ENCODE measurements at regions not wholly inside any gene's neighbourhood (a gene's known extent, or its start where the extent isn't known, plus 50 kb on each side); places are given as distances from the start of the nearest gene placed in this dataset.

- no peak for TF ChIP-seq CTCF (IDR thresholded peaks at IDR 0.05; ENCODE audit: insufficient read depth, low read length, poor library complexity, severe bottlenecking)
- no peaks in the 10 kb centered on the region for H3K27me3 ChIP-seq (ENCODE audit: control insufficient read depth, insufficient read depth, low read length)
- no peaks in the 10 kb centered on the region for H3K36me3 ChIP-seq (ENCODE audit: control insufficient read depth, insufficient read depth, low read length)
- DNase-seq (ENCODE audit: low read depth), result no peak
- H3K4me3 ChIP-seq (ENCODE audit: low read depth, low read length), result no peak overlapping the region
These were observed 173.1 kb downstream of the JCAD start for GRCh38 chr10:29886299-29886698.

- Histone ChIP-seq H3K36me3 (ENCODE audit: control insufficient read depth, insufficient read depth, low read length) (no peaks in the 10 kb centered on the region), H3K27me3 (ENCODE audit: control insufficient read depth, insufficient read depth, low read length) (no peaks in the 10 kb centered on the region), H3K4me3 (ENCODE audit: low read depth, low read length) (no peak overlapping the region)
- no peak for TF ChIP-seq CTCF (IDR thresholded peaks at IDR 0.05; ENCODE audit: insufficient read depth, low read length, poor library complexity, severe bottlenecking)
- no peak for DNase-seq (ENCODE audit: low read depth)
These were observed 176.2 kb downstream of the JCAD start for GRCh38 chr10:29883231-29883630.

GRCh38 chr10:29882766-29883165, 176.6 kb downstream of the JCAD start:
- DNase-seq (ENCODE audit: low read depth), result no peak
- TF ChIP-seq CTCF (IDR thresholded peaks at IDR 0.05; ENCODE audit: insufficient read depth, low read length, poor library complexity, severe bottlenecking), result no peak
- H3K4me3 ChIP-seq (ENCODE audit: low read depth, low read length), result no peak overlapping the region

GRCh38 chr10:29881811-29882210, 177.6 kb downstream of the JCAD start:
- DNase-seq (ENCODE audit: low read depth), result no peak
- no peak overlapping the region for H3K4me3 ChIP-seq (ENCODE audit: low read depth, low read length)

More at GRCh38 chr10:29882766-29883165, 176.6 kb downstream of the JCAD start:
- no peaks in the 10 kb centered on the region for H3K27me3 ChIP-seq (ENCODE audit: control insufficient read depth, insufficient read depth, low read length)
- H3K36me3 ChIP-seq (ENCODE audit: control insufficient read depth, insufficient read depth, low read length), result no peaks in the 10 kb centered on the region

GRCh38 chr10:29881336-29881771, 178.0 kb downstream of the JCAD start:
- no peaks in the 10 kb centered on the region for H3K36me3 ChIP-seq (ENCODE audit: control insufficient read depth, insufficient read depth, low read length)
- TF ChIP-seq CTCF (IDR thresholded peaks at IDR 0.05; ENCODE audit: insufficient read depth, low read length, poor library complexity, severe bottlenecking), result no peak
- H3K27me3 ChIP-seq (ENCODE audit: control insufficient read depth, insufficient read depth, low read length), result no peaks in the 10 kb centered on the region
- H3K4me3 ChIP-seq (ENCODE audit: low read depth, low read length), result no peak overlapping the region
- DNase-seq (ENCODE audit: low read depth), result no peak

More at GRCh38 chr10:29881811-29882210, 177.6 kb downstream of the JCAD start:
- H3K36me3 ChIP-seq (ENCODE audit: control insufficient read depth, insufficient read depth, low read length), result no peaks in the 10 kb centered on the region
- no peaks in the 10 kb centered on the region for H3K27me3 ChIP-seq (ENCODE audit: control insufficient read depth, insufficient read depth, low read length)
- no peak for TF ChIP-seq CTCF (IDR thresholded peaks at IDR 0.05; ENCODE audit: insufficient read depth, low read length, poor library complexity, severe bottlenecking)

- Histone ChIP-seq H3K36me3 (ENCODE audit: control insufficient read depth, insufficient read depth, low read length) (no peaks in the 10 kb centered on the region), H3K27me3 (ENCODE audit: control insufficient read depth, insufficient read depth, low read length) (no peaks in the 10 kb centered on the region), H3K4me3 (ENCODE audit: low read depth, low read length) (no peak overlapping the region)
- DNase-seq (ENCODE audit: low read depth), result no peak
- TF ChIP-seq CTCF (IDR thresholded peaks at IDR 0.05; ENCODE audit: insufficient read depth, low read length, poor library complexity, severe bottlenecking), result no peak
These were observed 178.5 kb downstream of the JCAD start for GRCh38 chr10:29880856-29881255.

Measured in kidney epithelial cell (primary cell).